HEK293 (cell line): ENCODE measurements at regions not wholly inside any gene's neighbourhood (a gene's known extent, or its start where the extent isn't known, plus 50 kb on each side); places are given as distances from the start of the nearest gene placed in this dataset.

Experiments used
- CTCF ChIA-PET: fragments of 350-600 bp; formaldehyde crosslinking; extraction: SDS; loops from one replicate; lab custom pipeline; 2021; ENCODE audit warnings: antibody characterized with exemption; lab: Yijun Ruan, JAX
- POLR2A ChIA-PET: fragments of 300-600 bp; formaldehyde crosslinking; extraction: SDS; loops from one replicate; lab custom pipeline; 2020; ENCODE audit warnings: antibody characterized with exemption, inconsistent platforms; lab: Yijun Ruan, JAX
- H3K27ac ChIP-seq: fragments of 200-500 bp; sonication (Bioruptor generic); 2 replicates; pipeline ENCODE4 v1.5.1; 2014; ENCODE audit warnings: low read depth, low read length, control low read depth, inconsistent platforms; ENCODE audit errors: extremely low read depth
- H3K36me3 ChIP-seq, 2 experiments: fragments of 200-500 bp in 1 of 2; sonication (Bioruptor generic) in 1 of 2; 1 replicate in 1 of 2; 2 replicates in 1 of 2; pipeline ENCODE4 v1.5.1; 2014 to 2017; ENCODE audit warnings: inconsistent platforms in 2 of 2, low read length in 2 of 2; ENCODE audit not compliant: control insufficient read depth in 2 of 2, insufficient read depth in 1 of 2
- H3K4me1 ChIP-seq: fragments of 200-500 bp; sonication (Bioruptor generic); 2 replicates; pipeline ENCODE4 v1.5.1; 2014; ENCODE audit warnings: mild to moderate bottlenecking, low read length, inconsistent platforms; ENCODE audit not compliant: control insufficient read depth, insufficient read depth
- H3K4me3 ChIP-seq: 2 replicates; pipeline ENCODE4 v1.5.1; 2011; ENCODE audit warnings: low read depth, mild to moderate bottlenecking, control low read depth, low read length, moderate library complexity
- H3K9me3 ChIP-seq: fragments of 200-500 bp; sonication (Bioruptor generic); 2 replicates; pipeline ENCODE4 v1.5.1; 2014; ENCODE audit warnings: low read depth, low read length, inconsistent platforms; ENCODE audit not compliant: control insufficient read depth, insufficient read depth
- GLI4 ChIP-seq: fragments of 450-650 bp; formaldehyde crosslinking; IDR thresholded peaks from 2 replicates; pipeline ENCODE4 v1.5.1; 2016; ENCODE audit warnings: missing biosample characterization, missing genetic modification characterization
- HOXA7 ChIP-seq: sonication (generic); formaldehyde crosslinking; IDR thresholded peaks from 2 replicates; pipeline ENCODE4 v1.8.1; 2022; ENCODE audit warnings: missing genetic modification reagents, borderline replicate concordance
- KLF16 ChIP-seq: fragments of 450-650 bp; formaldehyde crosslinking; IDR thresholded peaks from 2 replicates; pipeline ENCODE4 v1.5.1; 2017; ENCODE audit warnings: missing biosample characterization, missing genetic modification characterization
- MEIS1 ChIP-seq: sonication (generic); formaldehyde crosslinking; IDR thresholded peaks from 2 replicates; pipeline ENCODE4 v1.8.1; 2022; ENCODE audit warnings: missing genetic modification reagents, mild to moderate bottlenecking, borderline replicate concordance
- OSR2 ChIP-seq: fragments of 450-650 bp; formaldehyde crosslinking; IDR thresholded peaks from 2 replicates; pipeline ENCODE4 v1.5.1; 2016; ENCODE audit warnings: missing biosample characterization, missing genetic modification characterization
- REPIN1 ChIP-seq: fragments of 450-650 bp; formaldehyde crosslinking; IDR thresholded peaks from 2 replicates; pipeline ENCODE4 v1.5.1; 2017; ENCODE audit warnings: missing biosample characterization, missing genetic modification characterization, low read depth
- SP3 ChIP-seq: fragments of 450-650 bp; formaldehyde crosslinking; IDR thresholded peaks from 2 replicates; pipeline ENCODE4 v1.5.1; 2016; ENCODE audit warnings: missing biosample characterization, missing genetic modification characterization
- TRIM28 ChIP-seq: IDR thresholded peaks from 2 replicates; pipeline ENCODE4 v1.6.1; 2011; ENCODE audit warnings: low read length, control low read depth, borderline replicate concordance
- YY2 ChIP-seq: fragments of 450-650 bp; formaldehyde crosslinking; IDR thresholded peaks from 2 replicates; pipeline ENCODE4 v1.5.1; 2016; ENCODE audit warnings: missing biosample characterization, missing genetic modification characterization
- ZBTB10 ChIP-seq: fragments of 450-650 bp; formaldehyde crosslinking; IDR thresholded peaks from 2 replicates; pipeline ENCODE4 v1.5.1; 2016; ENCODE audit warnings: missing biosample characterization, missing genetic modification characterization
- ZBTB6 ChIP-seq: fragments of 450-650 bp; formaldehyde crosslinking; IDR thresholded peaks from 2 replicates; pipeline ENCODE4 v1.5.1; 2017; ENCODE audit warnings: missing biosample characterization, missing genetic modification characterization
- ZBTB8A ChIP-seq: fragments of 450-650 bp; formaldehyde crosslinking; IDR thresholded peaks from 2 replicates; pipeline ENCODE4 v1.5.1; 2016; ENCODE audit warnings: missing biosample characterization, missing genetic modification characterization
- ZNF138 ChIP-seq: fragments of 450-650 bp; formaldehyde crosslinking; IDR thresholded peaks from 2 replicates; pipeline ENCODE4 v1.5.1; 2016; ENCODE audit warnings: missing biosample characterization, missing genetic modification characterization, borderline replicate concordance
- ZNF211 ChIP-seq: fragments of 450-650 bp; formaldehyde crosslinking; IDR thresholded peaks from 2 replicates; pipeline ENCODE4 v1.5.1; 2016; ENCODE audit warnings: low read depth, missing biosample characterization, missing genetic modification characterization
- ZNF23 ChIP-seq: fragments of 450-650 bp; formaldehyde crosslinking; IDR thresholded peaks from 2 replicates; pipeline ENCODE4 v1.5.1; 2016; ENCODE audit warnings: missing biosample characterization, missing genetic modification characterization, borderline replicate concordance
- ZNF26 ChIP-seq: fragments of 450-650 bp; formaldehyde crosslinking; IDR thresholded peaks from 2 replicates; pipeline ENCODE4 v1.5.1; 2016; ENCODE audit warnings: missing biosample characterization, missing genetic modification characterization
- ZNF311 ChIP-seq: fragments of 450-650 bp; formaldehyde crosslinking; IDR thresholded peaks from 2 replicates; pipeline ENCODE4 v1.5.1; 2017; ENCODE audit warnings: missing biosample characterization, missing genetic modification characterization, borderline replicate concordance
- ZNF394 ChIP-seq: fragments of 450-650 bp; formaldehyde crosslinking; IDR thresholded peaks from 2 replicates; pipeline ENCODE4 v1.5.1; 2016; ENCODE audit warnings: missing biosample characterization, missing genetic modification characterization, mild to moderate bottlenecking, moderate library complexity, borderline replicate concordance
- ZNF449 ChIP-seq: fragments of 450-650 bp; formaldehyde crosslinking; IDR thresholded peaks from 2 replicates; pipeline ENCODE4 v1.5.1; 2017; ENCODE audit warnings: missing biosample characterization, mild to moderate bottlenecking, missing genetic modification characterization, moderate library complexity
- ZNF555 ChIP-seq: fragments of 450-650 bp; formaldehyde crosslinking; conservative IDR thresholded peaks from 2 replicates; pipeline ENCODE4 v1.5.1; 2017; ENCODE audit warnings: missing biosample characterization, mild to moderate bottlenecking, missing genetic modification characterization, inconsistent platforms
- ZNF571 ChIP-seq: fragments of 450-650 bp; formaldehyde crosslinking; IDR thresholded peaks from 2 replicates; pipeline ENCODE4 v1.5.0; 2017; ENCODE audit warnings: missing biosample characterization, missing genetic modification characterization
- ZNF600 ChIP-seq: fragments of 450-650 bp; formaldehyde crosslinking; IDR thresholded peaks from 2 replicates; pipeline ENCODE4 v1.5.1; 2016; ENCODE audit warnings: missing biosample characterization, missing genetic modification characterization
- ZNF624 ChIP-seq: fragments of 450-650 bp; formaldehyde crosslinking; IDR thresholded peaks from 2 replicates; pipeline ENCODE4 v1.5.1; 2017; ENCODE audit warnings: missing biosample characterization, missing genetic modification characterization
- ZNF645 ChIP-seq: fragments of 450-650 bp; formaldehyde crosslinking; IDR thresholded peaks from 2 replicates; pipeline ENCODE4; 2016; ENCODE audit warnings: missing biosample characterization, missing genetic modification characterization
- ZNF76 ChIP-seq: fragments of 450-650 bp; formaldehyde crosslinking; IDR thresholded peaks from 2 replicates; pipeline ENCODE4; 2016; ENCODE audit warnings: low read depth, missing biosample characterization, missing genetic modification characterization, borderline replicate concordance
- ZSCAN5A ChIP-seq: fragments of 450-650 bp; formaldehyde crosslinking; IDR thresholded peaks from 2 replicates; pipeline ENCODE4 v1.5.1; 2016; ENCODE audit warnings: missing biosample characterization, missing genetic modification characterization

GRCh38 chrX:42098900-42099299 is 175.5 kb upstream of the CASK start:
- no peak overlapping the region for H3K27ac ChIP-seq
- CTCF ChIA-PET: no interaction called here
- H3K36me3 ChIP-seq: no peaks in the 10 kb centered on the region
- H3K9me3 ChIP-seq: no peaks in the 10 kb centered on the region
- no peak for TF ChIP-seq OSR2 (tag by site-specific recombination)
- no peak for TF ChIP-seq ZNF645
- no peak for TF ChIP-seq ZNF211 (tag by site-specific recombination)
- no peak for TF ChIP-seq GLI4 (tag by site-specific recombination)
- no peak for TF ChIP-seq ZNF138 (tag by site-specific recombination)
- no peak for TF ChIP-seq ZSCAN5A (tag by site-specific recombination)
- TF ChIP-seq ZNF449: no peak
- TF ChIP-seq MEIS1 (CRISPR knock-in tag): no peak
- TF ChIP-seq ZNF571 (tag by site-specific recombination): no peak
- no peak for TF ChIP-seq SP3 (tag by site-specific recombination)
- no peak for TF ChIP-seq KLF16 (tag by site-specific recombination)
- no peak for TF ChIP-seq ZNF624 (tag by site-specific recombination)
- TF ChIP-seq ZNF26 (tag by site-specific recombination): no peak
- no peak for TF ChIP-seq YY2 (tag by site-specific recombination)
- no peak for TF ChIP-seq ZNF311
- no peak for TF ChIP-seq HOXA7
- no peak for TF ChIP-seq ZNF394 (tag by site-specific recombination)
- TF ChIP-seq TRIM28: no peak
- TF ChIP-seq ZBTB6 (tag by site-specific recombination): no peak
- H3K4me3 ChIP-seq: no peak overlapping the region
- POLR2A ChIA-PET: no interaction called here
- no peaks in the 10 kb centered on the region for H3K4me1 ChIP-seq

GRCh38 chrX:42097486-42097885 is 174.1 kb upstream of the CASK start:
- no peak overlapping the region for H3K27ac ChIP-seq
- ChIA-PET POLR2A (no interaction called here), CTCF (interaction anchor here (1.5 kb wide), 1 partner anchor 9 kb away, joined by 4 read pairs; no protein-coding TSS in a partner anchor)
- H3K9me3 ChIP-seq: no peaks in the 10 kb centered on the region
- no peak overlapping the region for H3K4me3 ChIP-seq
- no peaks in the 10 kb centered on the region for H3K36me3 ChIP-seq
- H3K4me1 ChIP-seq: no peaks in the 10 kb centered on the region
- no peak for TF ChIP-seq REPIN1 (tag by site-specific recombination)
- TF ChIP-seq ZBTB8A: no peak
- no peak for TF ChIP-seq SP3 (tag by site-specific recombination)
- no peak for TF ChIP-seq ZNF555
- no peak for TF ChIP-seq ZNF76 (tag by site-specific recombination)
- TF ChIP-seq ZNF23 (tag by site-specific recombination): no peak
- TF ChIP-seq ZSCAN5A (tag by site-specific recombination): no peak
- TF ChIP-seq ZNF600: no peak
- no peak for TF ChIP-seq ZNF624 (tag by site-specific recombination)
- TF ChIP-seq ZBTB10 (tag by site-specific recombination): no peak
